Caki2 (cell line): ENCODE measurements at regions not wholly inside any gene's neighbourhood (a gene's known extent, or its start where the extent isn't known, plus 50 kb on each side); places are given as distances from the start of the nearest gene placed in this dataset.

Experiments used
- DNase-seq: peaks from one replicate; pipeline ENCODE4 v3.0.0-alpha.2; 2015; ENCODE audit warnings: low read depth
- in situ Hi-C: cut with HindIII; loops from 2 replicates; pipeline ENCODE4 v1.10.0; 2016; ENCODE audit warnings: low sequenced_read_pairs, low pct_unique_long_range_greater_than_20kb, mixed read lengths

DNA sequence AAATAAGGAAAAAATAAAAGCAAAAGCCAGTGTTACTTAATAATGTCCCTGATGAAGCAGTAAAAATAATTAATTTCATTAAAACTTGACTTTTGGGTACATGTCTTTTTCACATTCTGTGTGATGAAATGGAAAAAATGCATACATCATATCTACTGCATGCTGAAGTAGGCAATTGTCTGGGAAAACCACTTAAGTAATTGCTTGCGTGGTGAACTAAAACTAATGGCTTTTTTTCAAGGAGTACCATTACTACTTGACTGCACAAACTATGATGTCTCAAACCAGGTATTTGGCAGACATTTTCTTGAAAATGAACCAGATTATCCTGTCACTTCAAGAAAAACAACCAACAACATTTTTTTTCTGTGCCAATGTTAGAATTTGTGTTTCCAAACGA is 91.3 kb upstream of the AKIRIN2 start:
- in situ Hi-C loops, result no loop called here
- DNase-seq, result no peak

DNA sequence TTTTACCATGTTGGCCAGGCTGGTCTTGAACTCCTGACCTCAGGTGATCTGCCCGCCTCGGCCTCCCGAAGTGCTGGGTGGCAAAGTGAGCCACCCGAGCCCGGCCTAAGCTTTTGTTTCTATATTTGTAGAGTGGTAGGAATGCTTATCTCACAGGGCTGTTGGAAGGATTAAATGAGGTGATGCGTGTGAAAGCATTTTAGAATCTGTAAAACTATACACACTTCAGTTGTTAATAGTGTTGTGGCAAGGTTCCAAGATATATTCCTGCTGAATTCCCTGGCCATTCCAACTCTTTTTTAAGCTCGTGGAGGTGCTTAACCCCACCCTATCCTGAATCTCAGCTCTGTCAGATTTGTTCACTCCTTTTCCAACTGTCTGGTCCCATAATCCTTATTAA is 89.9 kb upstream of the AKIRIN2 start:
- in situ Hi-C loops, result no loop called here
- DNase-seq, result no peak

DNA sequence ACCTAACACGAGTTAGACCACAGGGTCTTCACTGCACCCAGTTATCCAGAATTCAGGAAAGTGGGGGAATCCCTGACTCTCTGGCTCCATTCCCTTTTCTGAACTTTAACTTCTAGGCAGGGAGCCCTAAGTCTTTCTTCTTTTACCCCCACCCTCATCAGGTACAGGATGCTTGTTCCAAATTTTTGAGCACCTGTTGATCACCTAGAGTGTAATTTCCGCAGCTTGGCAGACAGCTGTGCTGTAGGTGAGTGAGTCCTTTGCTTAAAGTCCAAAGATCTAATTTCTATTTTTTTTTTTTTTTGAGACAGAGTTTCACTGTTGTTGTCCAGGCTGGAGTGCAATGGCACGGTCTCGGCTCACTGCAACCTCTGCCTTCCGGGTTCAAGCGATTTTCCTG is 89.5 kb upstream of the AKIRIN2 start:
- DNase-seq, result no peak
- in situ Hi-C loops, result no loop called here

DNA sequence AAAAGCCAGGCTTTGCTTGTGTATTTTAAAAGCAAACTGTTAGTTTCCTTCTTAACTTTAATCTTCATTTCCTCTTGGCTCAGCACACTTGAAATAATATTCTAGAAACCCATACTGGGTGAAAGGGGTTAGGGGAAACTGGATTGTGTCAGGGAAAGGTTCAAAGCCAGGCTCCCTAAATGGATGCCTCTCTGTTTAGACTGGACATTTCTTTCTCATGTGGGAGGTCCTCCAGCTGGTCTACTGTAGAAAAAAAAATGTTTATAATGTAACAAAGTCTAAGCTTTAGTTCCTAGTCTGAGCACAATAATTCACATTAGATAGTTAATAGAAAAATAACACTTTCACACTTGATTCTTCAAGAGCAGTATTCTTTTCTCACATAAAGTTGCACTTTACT is 89.0 kb upstream of the AKIRIN2 start:
- no peak for DNase-seq
- in situ Hi-C loops, result no loop called here

DNA sequence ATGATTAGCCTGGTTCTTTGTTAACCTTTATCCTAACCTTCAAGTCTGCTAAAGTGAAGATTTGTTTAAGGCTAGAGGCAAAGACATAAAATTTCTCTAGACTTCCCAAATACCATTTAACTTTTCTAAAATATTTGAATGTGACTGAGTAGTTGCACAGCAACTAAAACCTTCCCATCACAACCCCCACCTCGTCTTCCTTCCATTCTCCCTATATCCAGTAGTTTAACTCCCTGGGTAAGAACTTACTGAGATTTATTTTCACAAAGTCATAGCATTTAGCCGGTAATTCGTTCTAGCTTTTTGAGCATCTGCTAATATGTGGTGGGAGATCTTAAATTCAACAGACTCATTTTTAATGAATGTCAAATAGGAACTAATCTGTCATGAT is 87.9 kb upstream of the AKIRIN2 start:
- in situ Hi-C loops, result no loop called here
- no peak for DNase-seq

DNA sequence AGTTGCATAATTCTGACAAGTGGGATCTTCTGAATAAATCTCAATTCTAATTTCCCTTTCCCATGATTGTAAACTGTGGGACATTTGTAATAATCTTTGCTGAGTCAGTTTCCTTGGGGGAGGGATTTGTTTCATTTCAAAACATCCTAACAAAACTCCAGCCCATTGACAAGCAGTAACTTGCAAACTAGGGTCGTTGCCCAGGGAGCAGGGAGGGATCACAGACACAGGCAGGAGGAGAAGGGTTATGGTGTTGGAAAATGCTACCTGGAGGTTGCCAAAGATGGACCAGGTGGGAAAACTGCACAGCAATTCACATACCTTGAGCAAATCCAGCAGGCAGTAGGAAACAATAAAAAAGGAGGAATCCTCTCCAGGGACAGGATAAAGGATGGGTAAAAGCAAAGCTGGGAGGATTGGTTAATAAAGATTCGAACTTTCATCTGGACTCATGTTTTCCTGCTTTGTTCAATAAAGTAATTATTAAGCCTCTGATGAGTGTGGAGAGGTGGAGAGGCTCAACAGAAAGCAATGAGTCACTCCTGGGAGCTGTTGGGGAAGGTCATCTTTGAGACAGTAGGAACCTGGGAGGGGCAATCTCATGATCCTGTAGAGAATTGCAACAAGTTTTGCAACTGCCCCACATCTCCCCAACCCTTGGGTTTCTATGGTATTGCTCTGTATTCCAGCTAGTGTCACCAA is 87.3 kb upstream of the AKIRIN2 start:
- in situ Hi-C loops, result no loop called here
- peak; percentile 87 for DNase-seq

DNA sequence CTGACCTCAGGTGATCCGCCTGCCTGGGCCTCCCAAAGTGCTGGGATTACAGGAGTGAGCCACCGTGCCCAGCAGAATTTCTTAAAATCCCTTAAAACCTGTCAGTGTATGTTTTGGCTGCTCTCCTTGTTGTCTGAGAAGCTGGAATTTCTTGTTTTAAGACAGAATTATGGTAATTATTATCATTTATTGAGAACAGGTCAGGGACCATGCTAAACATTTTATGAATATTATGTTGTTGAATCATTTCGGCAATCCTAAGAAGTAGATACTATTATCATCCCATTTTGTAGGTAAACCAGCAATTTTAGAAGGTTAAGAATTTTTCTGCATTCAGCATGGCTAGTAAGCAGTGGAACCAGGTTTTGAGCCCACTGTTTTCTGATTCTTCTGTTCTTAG is 86.1 kb upstream of the AKIRIN2 start:
- in situ Hi-C loops, result no loop called here
- DNase-seq, result no peak

DNA sequence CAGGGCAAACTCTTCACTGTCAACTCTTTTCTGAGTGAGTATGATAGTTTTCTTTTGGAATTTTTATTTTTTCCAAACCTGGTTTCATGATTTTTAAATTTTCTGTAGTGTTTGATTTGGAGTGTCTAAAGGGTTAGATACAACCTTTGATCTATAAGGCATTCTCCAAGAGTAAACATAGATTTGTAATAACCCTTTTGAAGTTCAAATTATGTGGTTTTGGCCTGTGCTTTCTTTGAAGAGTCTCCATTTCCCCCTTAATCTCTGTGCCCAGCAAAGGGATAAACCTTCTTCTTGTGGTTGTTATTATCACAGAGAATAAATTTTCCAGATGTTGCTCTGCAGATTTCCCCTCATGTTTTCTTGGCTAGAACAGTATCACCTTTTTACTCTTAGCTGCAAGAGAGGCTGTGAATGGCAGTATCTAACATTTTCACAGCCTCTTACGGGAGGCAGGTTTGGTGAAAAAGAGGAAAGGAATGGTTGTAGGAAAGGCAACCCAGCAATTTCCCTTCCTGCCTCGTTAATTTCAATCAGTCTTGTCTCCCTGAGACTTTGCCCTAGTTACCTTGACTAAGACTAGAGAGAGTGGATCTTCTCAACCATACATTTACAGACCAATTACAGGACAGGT is 83.3 kb upstream of the AKIRIN2 start:
- no peak for DNase-seq
- in situ Hi-C loops, result no loop called here

DNA sequence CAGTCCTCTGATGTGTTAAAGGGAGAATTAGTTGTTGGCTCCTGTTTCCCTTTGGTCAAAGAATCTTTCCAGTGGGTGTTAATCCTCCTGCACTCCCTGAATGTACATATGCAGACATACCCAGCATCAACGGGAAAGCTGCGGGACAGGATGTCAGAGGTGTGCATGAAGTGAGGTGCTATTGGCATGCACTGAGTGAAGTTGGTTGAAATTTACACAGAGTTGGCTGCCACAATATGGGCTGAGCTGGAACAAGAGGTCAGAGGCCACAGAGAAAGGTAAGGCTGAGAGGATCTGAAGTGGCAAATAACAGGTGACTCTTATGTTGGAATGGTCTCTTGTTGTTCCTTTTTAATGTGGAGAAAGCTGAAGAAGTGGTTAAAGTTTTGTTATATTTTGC is 82.7 kb upstream of the AKIRIN2 start:
- in situ Hi-C loops, result no loop called here

DNA sequence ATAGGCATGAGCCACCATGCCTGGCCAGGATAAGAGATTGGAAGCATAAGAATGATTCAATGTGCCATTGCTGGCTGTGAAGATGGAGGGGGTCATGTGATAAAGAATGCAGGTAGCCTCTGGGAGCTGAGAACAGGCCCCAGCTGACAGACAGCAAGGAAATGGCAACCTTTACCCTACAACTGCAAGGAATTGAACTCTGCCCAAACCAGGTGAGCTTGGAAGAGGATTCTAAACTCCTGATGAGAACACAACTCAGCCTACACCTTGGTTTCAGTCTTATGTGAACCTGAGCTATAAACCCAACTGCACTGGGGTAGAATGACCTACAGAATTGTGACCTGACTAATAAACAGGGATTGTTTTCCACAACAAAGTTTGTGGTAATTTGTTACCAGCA is 82.0 kb upstream of the AKIRIN2 start:
- DNase-seq, result no peak
- in situ Hi-C loops, result no loop called here

More for the DNA sequence above, 82.7 kb upstream of the AKIRIN2 start:
- DNase-seq, result no peak

DNA sequence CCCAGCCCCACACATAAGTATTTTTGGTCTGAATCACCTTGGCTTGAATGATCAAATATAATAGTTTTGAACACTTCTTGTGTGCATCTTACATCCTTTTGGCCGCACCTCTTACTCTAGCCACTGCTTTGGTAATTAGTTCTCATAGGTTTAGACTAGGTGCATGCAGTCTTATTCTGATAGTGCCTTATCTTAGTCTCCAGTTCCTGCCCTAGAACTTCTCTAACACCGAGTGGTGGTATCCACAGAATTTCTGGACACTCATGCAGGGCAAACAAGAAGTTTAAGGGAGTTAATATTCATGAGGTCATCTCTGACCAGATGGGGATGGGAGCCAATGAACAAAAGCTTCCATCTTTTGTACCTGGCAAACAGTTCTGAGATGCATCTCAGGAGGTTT is 77.5 kb upstream of the AKIRIN2 start:
- no peak for DNase-seq

DNA sequence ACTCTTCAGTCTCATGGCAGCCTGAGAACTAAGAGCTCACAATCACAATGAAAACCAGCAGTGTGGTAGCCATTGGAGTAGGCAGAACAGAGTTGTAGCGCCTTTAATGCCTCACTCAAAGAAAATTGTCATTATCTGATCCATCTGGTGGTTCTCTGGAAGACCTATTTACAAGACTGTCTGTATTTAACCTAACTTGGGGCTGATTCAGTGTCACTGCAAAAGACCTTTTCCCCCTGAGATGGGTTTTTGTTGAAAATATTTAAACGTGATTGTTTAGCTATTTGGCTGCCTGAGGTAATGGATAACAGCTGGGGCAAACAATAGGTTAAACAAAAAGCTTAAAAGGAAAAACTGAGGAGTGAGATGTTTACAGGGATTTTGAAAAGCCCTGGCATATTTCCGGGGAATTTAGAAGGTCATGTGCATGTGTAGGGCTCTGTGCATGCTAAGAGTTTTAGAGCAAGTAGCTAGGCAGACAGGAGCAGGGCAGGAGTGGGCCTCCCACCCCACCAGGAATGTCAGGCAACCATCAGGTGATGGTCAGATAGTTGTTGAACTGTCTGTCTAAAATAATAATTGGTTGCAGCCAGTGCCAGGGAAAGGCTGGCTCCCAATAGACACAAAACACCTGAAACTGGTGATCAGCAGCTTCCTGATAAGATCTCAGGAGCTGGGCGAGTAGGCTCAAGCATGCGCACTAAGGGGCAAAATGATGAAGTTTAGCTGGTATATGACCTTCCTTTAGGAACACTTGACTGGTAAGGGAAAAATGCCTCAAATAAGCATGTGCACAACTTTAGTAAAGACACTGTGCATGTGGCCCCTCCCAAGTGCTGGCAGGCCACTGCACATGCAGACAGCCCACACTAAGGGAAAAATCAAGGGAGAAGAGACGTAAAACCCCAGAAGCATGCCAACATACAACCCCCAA is 70.8 kb upstream of the AKIRIN2 start:
- no peak for DNase-seq
- in situ Hi-C loops, result no loop called here

More for the DNA sequence above, 77.5 kb upstream of the AKIRIN2 start:
- in situ Hi-C loops, result no loop called here

DNA sequence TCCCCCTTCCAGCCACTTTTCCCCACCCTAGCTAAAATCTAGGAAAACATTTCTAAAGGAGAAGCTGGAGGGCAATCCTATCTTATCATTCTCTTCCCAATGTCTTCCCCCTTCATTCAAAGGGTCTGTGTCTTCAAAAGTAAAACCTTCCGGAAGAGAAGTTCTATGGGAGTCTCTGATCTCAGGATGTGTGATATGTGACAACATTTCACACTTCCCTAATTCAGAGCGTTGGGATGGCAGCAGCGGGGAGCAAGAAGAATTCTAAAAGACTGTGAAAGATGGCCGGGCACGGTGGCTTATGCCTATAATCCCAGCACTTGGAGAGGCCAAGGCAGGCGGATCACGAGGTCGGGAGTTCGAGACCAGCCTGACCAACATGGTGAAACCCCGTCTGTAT is 65.4 kb upstream of the AKIRIN2 start:
- in situ Hi-C loops, result no loop called here
- DNase-seq, result no peak

DNA sequence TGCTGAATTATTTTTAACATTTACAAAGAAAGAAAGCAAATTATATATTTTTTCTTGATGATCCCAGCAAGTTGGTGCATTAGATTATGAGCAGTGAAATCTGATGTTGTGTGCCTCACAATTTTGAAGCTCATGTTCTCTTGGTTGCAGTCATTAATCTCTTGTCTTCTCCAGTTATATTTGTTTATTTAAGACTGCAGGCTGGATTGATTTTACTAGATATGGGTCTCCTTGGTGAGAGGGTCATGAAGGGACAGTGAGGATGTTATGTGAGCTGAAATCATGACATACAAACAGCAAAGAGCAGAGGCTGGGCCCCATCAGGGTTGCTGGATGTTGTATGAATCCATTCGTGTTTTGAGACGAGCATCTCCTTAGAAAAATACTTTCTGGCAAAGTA is 64.2 kb upstream of the AKIRIN2 start:
- no peak for DNase-seq
- in situ Hi-C loops, result no loop called here

DNA sequence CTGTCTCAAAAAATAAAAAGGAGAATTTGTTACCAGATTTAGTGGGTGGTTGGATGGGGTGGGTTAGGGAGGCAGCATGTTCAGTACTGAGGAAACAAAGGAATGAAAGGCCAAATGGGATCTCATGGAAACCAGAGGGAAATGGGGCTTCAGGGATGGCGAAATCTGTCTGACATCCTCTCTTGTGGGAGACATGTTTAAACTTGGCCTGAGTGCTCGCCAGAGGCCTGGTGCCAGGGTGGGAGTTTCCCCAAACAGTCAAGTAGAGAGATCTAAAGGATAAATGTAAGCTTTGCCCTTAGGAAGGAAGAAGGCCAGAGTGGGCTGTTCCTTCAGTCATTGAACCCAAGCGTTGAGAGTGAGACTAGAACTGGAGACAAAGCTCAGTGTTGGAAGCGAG is 61.9 kb upstream of the AKIRIN2 start:
- in situ Hi-C loops, result no loop called here
- no peak for DNase-seq

DNA sequence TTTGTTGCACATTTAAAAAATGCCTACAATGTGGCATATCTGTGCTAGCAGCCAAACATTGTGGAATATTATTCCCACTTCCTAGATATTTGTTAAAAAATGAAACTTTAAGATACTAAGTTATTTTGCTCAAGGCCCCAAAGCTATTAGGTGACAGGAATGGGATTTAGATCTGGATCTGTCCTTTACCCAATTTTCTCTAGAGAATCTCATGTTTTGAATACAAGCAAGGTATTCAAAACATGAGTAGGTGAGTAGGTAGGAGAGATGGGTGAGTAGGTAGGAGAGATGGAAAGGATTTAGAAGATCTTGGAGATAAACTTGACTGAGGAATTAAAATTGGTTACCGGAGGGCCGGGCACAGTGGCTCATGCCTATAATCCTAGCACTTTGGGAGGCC is 61.2 kb upstream of the AKIRIN2 start:
- no peak for DNase-seq
- in situ Hi-C loops, result no loop called here

DNA sequence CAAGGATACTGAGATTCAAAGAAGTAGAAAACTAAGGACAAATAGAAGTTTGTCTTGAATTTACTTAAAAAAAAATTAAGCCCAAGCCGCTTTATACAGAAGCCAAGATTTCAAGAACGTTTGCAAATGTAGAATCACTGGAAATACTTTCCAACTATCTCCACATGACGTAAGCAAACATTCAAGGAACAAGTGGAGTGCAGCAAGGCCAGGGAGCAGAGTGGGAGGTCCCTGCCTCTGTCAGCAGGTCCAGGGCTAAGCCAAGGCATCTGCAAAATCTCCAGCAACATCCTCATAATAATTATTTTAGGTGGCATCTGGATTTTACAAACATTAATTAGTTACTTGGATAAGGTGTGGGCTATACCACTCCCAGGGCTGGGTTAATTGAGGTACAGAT is 60.1 kb upstream of the AKIRIN2 start:
- in situ Hi-C loops, result no loop called here
- no peak for DNase-seq

DNA sequence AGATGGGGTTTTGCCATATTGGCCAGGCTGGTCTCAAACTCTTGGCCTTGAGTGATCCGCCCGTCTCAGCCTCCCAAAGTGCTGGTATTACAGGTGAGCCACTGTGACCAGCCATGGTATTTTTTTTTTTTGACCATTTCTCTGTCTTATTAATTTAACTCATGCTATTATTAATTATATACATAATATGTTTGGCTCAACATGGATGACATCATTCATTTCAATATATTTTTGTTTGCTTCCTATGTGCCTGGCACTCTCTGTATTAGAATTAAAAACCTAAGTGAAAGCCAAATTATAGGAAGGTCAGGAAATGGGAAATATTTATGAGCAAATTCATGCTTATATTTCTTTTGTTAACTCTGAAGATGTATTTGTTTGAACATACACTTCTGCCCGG is 55.8 kb upstream of the AKIRIN2 start:
- in situ Hi-C loops, result no loop called here
- DNase-seq, result no peak

DNA sequence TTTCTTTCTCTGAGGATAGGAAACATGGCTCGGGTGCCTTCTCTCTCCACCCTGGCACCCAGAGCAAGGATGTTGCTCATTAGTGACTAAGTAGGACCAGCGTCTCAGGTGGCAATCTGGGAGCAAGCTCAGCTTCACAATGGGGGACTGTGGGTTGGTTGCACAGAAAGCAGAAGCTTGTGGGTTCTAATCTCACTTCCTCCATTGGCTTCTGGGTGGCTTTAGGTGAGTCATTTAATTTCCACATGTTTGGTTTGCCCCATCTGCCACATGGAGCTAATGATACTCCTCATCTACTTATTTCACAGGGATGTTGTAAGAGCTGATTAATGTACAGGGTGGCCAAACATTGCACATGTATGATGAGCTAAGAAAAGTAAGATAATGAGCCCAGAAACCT is 54.8 kb upstream of the AKIRIN2 start:
- in situ Hi-C loops, result no loop called here
- no peak for DNase-seq
